HepG2 (cell line): ENCODE measurements at regions not wholly inside any gene's neighbourhood (a gene's known extent, or its start where the extent isn't known, plus 50 kb on each side); places are given as distances from the start of the nearest gene placed in this dataset.

ENCODE experiments used
- CAMTA2 ChIP-seq: sonication (generic); formaldehyde crosslinking; IDR thresholded peaks from 2 replicates; pipeline ENCODE4 v1.4.0; 2020; ENCODE audit warnings: mild to moderate bottlenecking, missing genetic modification reagents, borderline replicate concordance
- DNMT1 ChIP-seq: sonication (generic); formaldehyde crosslinking; IDR thresholded peaks from 2 replicates; pipeline ENCODE4 v1.5.1; 2020; ENCODE audit warnings: mild to moderate bottlenecking, missing genetic modification reagents
- FOXM1 ChIP-seq: sonication (generic); formaldehyde crosslinking; IDR thresholded peaks from 2 replicates; pipeline ENCODE4 v1.5.0; 2020; ENCODE audit warnings: missing genetic modification reagents
- MEIS2 ChIP-seq: sonication (generic); formaldehyde crosslinking; IDR thresholded peaks from 2 replicates; pipeline ENCODE4 v1.9.0; 2021; ENCODE audit warnings: mild to moderate bottlenecking, missing genetic modification reagents
- PRMT3 ChIP-seq: sonication (generic); formaldehyde crosslinking; IDR thresholded peaks from 2 replicates; pipeline ENCODE4 v1.8.1; 2022; ENCODE audit warnings: low read depth, mild to moderate bottlenecking, moderate library complexity, missing genetic modification reagents, borderline replicate concordance
- TAF1 ChIP-seq: sonication (generic); formaldehyde crosslinking; IDR thresholded peaks from 2 replicates; pipeline ENCODE4 v1.4.0; 2020; ENCODE audit warnings: missing genetic modification reagents
- TRIM24 ChIP-seq: sonication (generic); formaldehyde crosslinking; IDR thresholded peaks from 2 replicates; pipeline ENCODE4 v1.8.0; 2022; ENCODE audit warnings: mild to moderate bottlenecking, missing genetic modification reagents
- ZNF598 ChIP-seq: sonication (generic); formaldehyde crosslinking; IDR thresholded peaks from 2 replicates; pipeline ENCODE4 v1.5.1; 2020; ENCODE audit warnings: mild to moderate bottlenecking, missing genetic modification reagents, borderline replicate concordance
- ZNF629 ChIP-seq: sonication (generic); formaldehyde crosslinking; conservative IDR thresholded peaks from 2 replicates; pipeline ENCODE4 v1.5.0; 2020; ENCODE audit warnings: missing genetic modification reagents
- ZNF749 ChIP-seq: sonication (generic); formaldehyde crosslinking; IDR thresholded peaks from 2 replicates; pipeline ENCODE4 v1.8.0; 2022; ENCODE audit warnings: mild to moderate bottlenecking, missing genetic modification reagents, moderate library complexity, borderline replicate concordance
- ZNF782 ChIP-seq: sonication (generic); formaldehyde crosslinking; IDR thresholded peaks from 2 replicates; pipeline ENCODE4 v1.4.0; 2020; ENCODE audit warnings: missing genetic modification reagents, mild to moderate bottlenecking, borderline replicate concordance
- TF ChIP-seq, protein P1 (sequence below): sonication (generic); formaldehyde crosslinking; IDR thresholded peaks from 2 replicates; pipeline ENCODE4 v1.8.1; 2023; ENCODE audit warnings: mild to moderate bottlenecking, missing genetic modification reagents
- TF ChIP-seq, protein P2 (sequence below): sonication (generic); formaldehyde crosslinking; IDR thresholded peaks from 2 replicates; pipeline ENCODE4 v1.4.0; 2020; ENCODE audit warnings: missing genetic modification reagents
- TF ChIP-seq, protein P3 (sequence below): sonication (generic); formaldehyde crosslinking; IDR thresholded peaks from 2 replicates; pipeline ENCODE4 v1.8.1; 2023; ENCODE audit warnings: mild to moderate bottlenecking, missing genetic modification reagents
- TF ChIP-seq, protein P4 (sequence below): fragments of 450-650 bp; IDR thresholded peaks from 2 replicates; pipeline ENCODE4 v1.6.1; 2017
- TF ChIP-seq, protein P5 (sequence below): sonication (generic); formaldehyde crosslinking; IDR thresholded peaks from 2 replicates; pipeline ENCODE4 v1.8.1; 2023; ENCODE audit warnings: mild to moderate bottlenecking, inconsistent platforms, moderate library complexity, missing genetic modification reagents, borderline replicate concordance
- TF ChIP-seq, protein P6 (sequence below): sonication (generic); formaldehyde crosslinking; IDR thresholded peaks from 2 replicates; pipeline ENCODE4 v1.5.0; 2020; ENCODE audit warnings: missing genetic modification reagents

DNA sequence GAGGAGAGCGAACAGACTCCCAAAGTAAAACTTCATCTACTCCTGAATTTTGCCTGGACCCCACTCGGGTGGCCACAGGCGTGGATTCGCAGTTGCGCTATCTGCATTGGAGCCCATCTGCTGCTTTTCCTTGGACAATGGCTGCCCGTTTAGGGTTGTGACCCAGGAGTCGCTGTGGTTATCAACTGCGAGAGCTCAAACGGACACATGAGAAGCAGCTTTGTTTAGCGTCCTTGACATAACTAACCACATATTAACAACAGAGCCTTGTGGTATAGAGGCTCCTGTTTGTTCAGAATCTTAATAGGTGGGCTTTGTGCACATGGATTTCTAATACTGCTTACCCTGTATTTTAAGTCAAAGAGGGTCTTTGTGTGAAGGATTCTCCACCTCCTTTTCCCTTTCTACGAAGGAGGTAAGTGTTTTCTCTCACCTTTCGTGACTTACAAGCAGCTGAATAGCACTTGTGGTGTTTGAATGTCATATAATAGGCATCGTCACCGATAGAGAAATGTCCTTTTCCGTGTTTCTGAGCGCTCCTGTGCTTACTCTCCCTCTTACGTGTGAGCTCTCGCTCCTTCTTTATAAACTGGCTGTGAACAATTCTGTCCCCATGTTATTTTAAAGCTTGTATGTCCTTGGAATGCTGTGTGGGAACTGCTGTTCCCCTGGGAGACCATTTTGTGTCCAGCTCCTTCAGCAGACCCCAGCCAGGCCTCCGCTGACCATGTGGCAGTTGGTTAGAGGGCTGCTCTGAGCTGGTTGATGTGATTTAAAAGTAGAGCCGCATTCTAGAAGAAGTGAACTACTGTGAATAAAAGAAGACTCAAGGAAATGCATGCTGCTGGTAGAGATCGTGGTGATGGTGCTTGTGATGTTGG, 441.4 kb downstream of the RPS6KC1 start (continued):
- TF ChIP-seq TRIM24 (CRISPR knock-in tag) (0 out of 2 replicates have a peak, but pooled peaks have one; percentile 45), DNMT1 (CRISPR knock-in tag) (no peak), TAF1 (CRISPR knock-in tag) (no peak), ZNF629 (CRISPR knock-in tag) (no peak), ZNF598 (CRISPR knock-in tag) (no peak), CAMTA2 (CRISPR knock-in tag) (no peak), FOXM1 (CRISPR knock-in tag) (no peak), ZNF782 (CRISPR knock-in tag) (no peak), ZNF749 (CRISPR knock-in tag) (no peak), MEIS2 (no peak), PRMT3 (CRISPR knock-in tag) (no peak)
- TF ChIP-seq, protein P1, sequence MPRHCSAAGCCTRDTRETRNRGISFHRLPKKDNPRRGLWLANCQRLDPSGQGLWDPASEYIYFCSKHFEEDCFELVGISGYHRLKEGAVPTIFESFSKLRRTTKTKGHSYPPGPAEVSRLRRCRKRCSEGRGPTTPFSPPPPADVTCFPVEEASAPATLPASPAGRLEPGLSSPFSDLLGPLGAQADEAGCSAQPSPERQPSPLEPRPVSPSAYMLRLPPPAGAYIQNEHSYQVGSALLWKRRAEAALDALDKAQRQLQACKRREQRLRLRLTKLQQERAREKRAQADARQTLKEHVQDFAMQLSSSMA (CRISPR knock-in tag): no peak
- TF ChIP-seq, protein P2, sequence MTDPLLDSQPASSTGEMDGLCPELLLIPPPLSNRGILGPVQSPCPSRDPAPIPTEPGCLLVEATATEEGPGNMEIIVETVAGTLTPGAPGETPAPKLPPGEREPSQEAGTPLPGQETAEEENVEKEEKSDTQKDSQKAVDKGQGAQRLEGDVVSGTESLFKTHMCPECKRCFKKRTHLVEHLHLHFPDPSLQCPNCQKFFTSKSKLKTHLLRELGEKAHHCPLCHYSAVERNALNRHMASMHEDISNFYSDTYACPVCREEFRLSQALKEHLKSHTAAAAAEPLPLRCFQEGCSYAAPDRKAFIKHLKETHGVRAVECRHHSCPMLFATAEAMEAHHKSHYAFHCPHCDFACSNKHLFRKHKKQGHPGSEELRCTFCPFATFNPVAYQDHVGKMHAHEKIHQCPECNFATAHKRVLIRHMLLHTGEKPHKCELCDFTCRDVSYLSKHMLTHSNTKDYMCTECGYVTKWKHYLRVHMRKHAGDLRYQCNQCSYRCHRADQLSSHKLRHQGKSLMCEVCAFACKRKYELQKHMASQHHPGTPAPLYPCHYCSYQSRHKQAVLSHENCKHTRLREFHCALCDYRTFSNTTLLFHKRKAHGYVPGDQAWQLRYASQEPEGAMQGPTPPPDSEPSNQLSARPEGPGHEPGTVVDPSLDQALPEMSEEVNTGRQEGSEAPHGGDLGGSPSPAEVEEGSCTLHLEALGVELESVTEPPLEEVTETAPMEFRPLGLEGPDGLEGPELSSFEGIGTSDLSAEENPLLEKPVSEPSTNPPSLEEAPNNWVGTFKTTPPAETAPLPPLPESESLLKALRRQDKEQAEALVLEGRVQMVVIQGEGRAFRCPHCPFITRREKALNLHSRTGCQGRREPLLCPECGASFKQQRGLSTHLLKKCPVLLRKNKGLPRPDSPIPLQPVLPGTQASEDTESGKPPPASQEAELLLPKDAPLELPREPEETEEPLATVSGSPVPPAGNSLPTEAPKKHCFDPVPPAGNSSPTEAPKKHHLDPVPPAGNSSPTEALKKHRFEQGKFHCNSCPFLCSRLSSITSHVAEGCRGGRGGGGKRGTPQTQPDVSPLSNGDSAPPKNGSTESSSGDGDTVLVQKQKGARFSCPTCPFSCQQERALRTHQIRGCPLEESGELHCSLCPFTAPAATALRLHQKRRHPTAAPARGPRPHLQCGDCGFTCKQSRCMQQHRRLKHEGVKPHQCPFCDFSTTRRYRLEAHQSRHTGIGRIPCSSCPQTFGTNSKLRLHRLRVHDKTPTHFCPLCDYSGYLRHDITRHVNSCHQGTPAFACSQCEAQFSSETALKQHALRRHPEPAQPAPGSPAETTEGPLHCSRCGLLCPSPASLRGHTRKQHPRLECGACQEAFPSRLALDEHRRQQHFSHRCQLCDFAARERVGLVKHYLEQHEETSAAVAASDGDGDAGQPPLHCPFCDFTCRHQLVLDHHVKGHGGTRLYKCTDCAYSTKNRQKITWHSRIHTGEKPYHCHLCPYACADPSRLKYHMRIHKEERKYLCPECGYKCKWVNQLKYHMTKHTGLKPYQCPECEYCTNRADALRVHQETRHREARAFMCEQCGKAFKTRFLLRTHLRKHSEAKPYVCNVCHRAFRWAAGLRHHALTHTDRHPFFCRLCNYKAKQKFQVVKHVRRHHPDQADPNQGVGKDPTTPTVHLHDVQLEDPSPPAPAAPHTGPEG (CRISPR knock-in tag): 0 out of 2 replicates have a peak, but pooled peaks have one; percentile 40
- TF ChIP-seq, protein P3, sequence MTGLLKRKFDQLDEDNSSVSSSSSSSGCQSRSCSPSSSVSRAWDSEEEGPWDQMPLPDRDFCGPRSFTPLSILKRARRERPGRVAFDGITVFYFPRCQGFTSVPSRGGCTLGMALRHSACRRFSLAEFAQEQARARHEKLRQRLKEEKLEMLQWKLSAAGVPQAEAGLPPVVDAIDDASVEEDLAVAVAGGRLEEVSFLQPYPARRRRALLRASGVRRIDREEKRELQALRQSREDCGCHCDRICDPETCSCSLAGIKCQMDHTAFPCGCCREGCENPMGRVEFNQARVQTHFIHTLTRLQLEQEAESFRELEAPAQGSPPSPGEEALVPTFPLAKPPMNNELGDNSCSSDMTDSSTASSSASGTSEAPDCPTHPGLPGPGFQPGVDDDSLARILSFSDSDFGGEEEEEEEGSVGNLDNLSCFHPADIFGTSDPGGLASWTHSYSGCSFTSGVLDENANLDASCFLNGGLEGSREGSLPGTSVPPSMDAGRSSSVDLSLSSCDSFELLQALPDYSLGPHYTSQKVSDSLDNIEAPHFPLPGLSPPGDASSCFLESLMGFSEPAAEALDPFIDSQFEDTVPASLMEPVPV (CRISPR knock-in tag): no peak
- TF ChIP-seq, protein P4, sequence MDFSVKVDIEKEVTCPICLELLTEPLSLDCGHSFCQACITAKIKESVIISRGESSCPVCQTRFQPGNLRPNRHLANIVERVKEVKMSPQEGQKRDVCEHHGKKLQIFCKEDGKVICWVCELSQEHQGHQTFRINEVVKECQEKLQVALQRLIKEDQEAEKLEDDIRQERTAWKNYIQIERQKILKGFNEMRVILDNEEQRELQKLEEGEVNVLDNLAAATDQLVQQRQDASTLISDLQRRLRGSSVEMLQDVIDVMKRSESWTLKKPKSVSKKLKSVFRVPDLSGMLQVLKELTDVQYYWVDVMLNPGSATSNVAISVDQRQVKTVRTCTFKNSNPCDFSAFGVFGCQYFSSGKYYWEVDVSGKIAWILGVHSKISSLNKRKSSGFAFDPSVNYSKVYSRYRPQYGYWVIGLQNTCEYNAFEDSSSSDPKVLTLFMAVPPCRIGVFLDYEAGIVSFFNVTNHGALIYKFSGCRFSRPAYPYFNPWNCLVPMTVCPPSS: no peak
- TF ChIP-seq, protein P5, sequence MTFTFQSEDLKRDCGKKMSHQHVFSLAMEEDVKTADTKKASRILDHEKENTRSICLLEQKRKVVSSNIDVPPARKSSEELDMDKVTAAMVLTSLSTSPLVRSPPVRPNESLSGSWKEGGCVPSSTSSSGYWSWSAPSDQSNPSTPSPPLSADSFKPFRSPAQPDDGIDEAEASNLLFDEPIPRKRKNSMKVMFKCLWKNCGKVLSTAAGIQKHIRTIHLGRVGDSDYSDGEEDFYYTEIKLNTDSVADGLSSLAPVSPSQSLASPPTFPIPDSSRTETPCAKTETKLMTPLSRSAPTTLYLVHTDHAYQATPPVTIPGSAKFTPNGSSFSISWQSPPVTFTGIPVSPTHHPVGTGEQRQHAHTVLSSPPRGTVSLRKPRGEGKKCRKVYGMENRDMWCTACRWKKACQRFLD: no peak
- TF ChIP-seq, protein P6, sequence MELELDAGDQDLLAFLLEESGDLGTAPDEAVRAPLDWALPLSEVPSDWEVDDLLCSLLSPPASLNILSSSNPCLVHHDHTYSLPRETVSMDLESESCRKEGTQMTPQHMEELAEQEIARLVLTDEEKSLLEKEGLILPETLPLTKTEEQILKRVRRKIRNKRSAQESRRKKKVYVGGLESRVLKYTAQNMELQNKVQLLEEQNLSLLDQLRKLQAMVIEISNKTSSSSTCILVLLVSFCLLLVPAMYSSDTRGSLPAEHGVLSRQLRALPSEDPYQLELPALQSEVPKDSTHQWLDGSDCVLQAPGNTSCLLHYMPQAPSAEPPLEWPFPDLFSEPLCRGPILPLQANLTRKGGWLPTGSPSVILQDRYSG (CRISPR knock-in tag): no peak
